PC-3 (cell line): ENCODE measurements at regions not wholly inside any gene's neighbourhood (a gene's known extent, or its start where the extent isn't known, plus 50 kb on each side); places are given as distances from the start of the nearest gene placed in this dataset.

ENCODE experiments used
- ATAC-seq: fragments of 200-7000 bp; cut with Tn5 transposase; 2 replicates; pipeline ENCODE4 v1.9.1; 2020; ENCODE audit warnings: mild to moderate bottlenecking, moderate library complexity
- BruUV-seq: library from RNA; stranded (reverse); fragments of 400-500 nt; replicated peaks from 2 replicates; lab custom pipeline; 2021; lab: Mats Ljungman, UMichigan
- CTCF ChIA-PET: fragments of 300-600 bp; sonication (Branson Sonifier 250); formaldehyde crosslinking; loops from one replicate; lab custom pipeline; 2022; ENCODE audit warnings: antibody characterized with exemption; lab: Charles Lee
- POLR2A ChIA-PET: fragments of 300-600 bp; sonication (Branson Sonifier 250); formaldehyde crosslinking; loops from one replicate; lab custom pipeline; 2022; ENCODE audit warnings: antibody characterized with exemption; ENCODE audit not compliant: unreplicated experiment; lab: Charles Lee
- DNase-seq: peaks from one replicate; pipeline ENCODE4 v3.0.0-alpha.2; 2015
- H2AFZ ChIP-seq: fragments of 300-600 bp; sonication (generic); 2 replicates; pipeline ENCODE4 v1.6.0; 2016; ENCODE audit warnings: antibody characterized with exemption, low read length
- H3F3A ChIP-seq: fragments of 300-600 bp; sonication (generic); one replicate; pipeline ENCODE4 v1.6.0; 2017; ENCODE audit warnings: antibody characterized with exemption, low read length, control low read depth, mild to moderate bottlenecking; ENCODE audit not compliant: unreplicated experiment
- H3K27ac ChIP-seq: fragments of 300-600 bp; sonication (generic); 2 replicates; pipeline ENCODE4 v1.5.1; 2016; ENCODE audit warnings: mild to moderate bottlenecking, low read length
- H3K27me3 ChIP-seq: fragments of 300-600 bp; sonication (generic); 2 replicates; pipeline ENCODE4 v1.6.1; 2016; ENCODE audit warnings: low read length, mixed read lengths
- H3K36me3 ChIP-seq: fragments of 300-600 bp; sonication (generic); 2 replicates; pipeline ENCODE4 v1.6.1; 2016; ENCODE audit warnings: low read depth, mixed run types, low read length, mixed read lengths
- H3K4me1 ChIP-seq: fragments of 300-600 bp; sonication (generic); 2 replicates; pipeline ENCODE4 v1.5.1; 2016; ENCODE audit warnings: low read length; ENCODE audit not compliant: insufficient read depth
- H3K4me2 ChIP-seq: fragments of 300-600 bp; sonication (generic); 2 replicates; pipeline ENCODE4 v1.6.0; 2016; ENCODE audit warnings: low read length
- H3K4me3 ChIP-seq: fragments of 300-600 bp; sonication (generic); 2 replicates; pipeline ENCODE4 v1.5.1; 2016; ENCODE audit warnings: mild to moderate bottlenecking, low read length, mixed read lengths
- H3K79me2 ChIP-seq: fragments of 300-600 bp; sonication (generic); 2 replicates; pipeline ENCODE4 v1.6.1; 2017; ENCODE audit warnings: low read length, mixed read lengths
- H3K9ac ChIP-seq: fragments of 300-600 bp; sonication (generic); 2 replicates; pipeline ENCODE4 v1.6.0; 2016; ENCODE audit warnings: mild to moderate bottlenecking, low read length
- H3K9me2 ChIP-seq: fragments of 300-600 bp; sonication (generic); replicated peaks from 2 replicates; pipeline ENCODE4 v1.6.1; 2016; ENCODE audit warnings: mixed run types, low read length, mixed read lengths
- H3K9me3 ChIP-seq: fragments of 300-600 bp; sonication (generic); 2 replicates; pipeline ENCODE4 v1.6.1; 2016; ENCODE audit warnings: low read length, mixed read lengths
- H4K20me1 ChIP-seq: fragments of 300-600 bp; sonication (generic); 2 replicates; pipeline ENCODE4 v1.6.1; 2016; ENCODE audit warnings: low read length, mixed read lengths
- CTCF ChIP-seq: fragments of 300-600 bp; sonication (generic); conservative IDR thresholded peaks from 2 replicates; pipeline ENCODE4 v1.5.1; 2017; ENCODE audit warnings: antibody characterized with exemption, low read depth, mild to moderate bottlenecking, low read length
- EZH2 ChIP-seq: fragments of 300-600 bp; sonication (generic); IDR thresholded peaks from one replicate; pipeline ENCODE4 v1.6.1; 2017; ENCODE audit warnings: antibody characterized with exemption, mild to moderate bottlenecking, low read length; ENCODE audit not compliant: unreplicated experiment
- EZH2phosphoT487 ChIP-seq: fragments of 300-600 bp; sonication (generic); IDR thresholded peaks from 2 replicates; pipeline ENCODE4 v1.6.1; 2018; ENCODE audit warnings: mild to moderate bottlenecking, antibody characterized with exemption, low read length, borderline replicate concordance
- intact Hi-C: fragments of 100-400 bp; cut with micrococcal nuclease; formaldehyde crosslinking; loops from 2 replicates; pipeline ENCODE4 v1.9.0; 2023

GRCh38 chr2:39549718-39550464 lies 112.8 kb upstream of the MAP4K3 start:
- DNase-seq = no peak
- intact Hi-C loops = no loop called here
- Histone ChIP-seq H3K4me2 (no peak overlapping the region), H4K20me1 (no peaks in the 10 kb centered on the region), H3K9me2 (no peaks in the 10 kb centered on the region), H3F3A (peaks cover 4% of the 10 kb centered on the region), H3K79me2 (no peaks in the 10 kb centered on the region), H2AFZ (no peak overlapping the region), H3K9me3 (peaks cover 12% of the 10 kb centered on the region), H3K9ac (no peak overlapping the region), H3K4me3 (no peak overlapping the region), H3K27ac (peak overlapping the region; percentile 57), H3K4me1 (peaks cover 30% of the 10 kb centered on the region), H3K36me3 (no peaks in the 10 kb centered on the region), H3K27me3 (no peaks in the 10 kb centered on the region)
- CTCF ChIA-PET = interaction anchor here (0.5 to 0.6 kb wide), 2 partner anchors 37 to 112 kb away, joined by 3 to 6 read pairs; no protein-coding TSS in a partner anchor
- ATAC-seq = no peak
- BruUV-seq = no TSS peak
- POLR2A ChIA-PET = no interaction called here
- no peak for TF ChIP-seq EZH2
- TF ChIP-seq EZH2phosphoT487 = no peak
- no peak for TF ChIP-seq CTCF

DNA sequence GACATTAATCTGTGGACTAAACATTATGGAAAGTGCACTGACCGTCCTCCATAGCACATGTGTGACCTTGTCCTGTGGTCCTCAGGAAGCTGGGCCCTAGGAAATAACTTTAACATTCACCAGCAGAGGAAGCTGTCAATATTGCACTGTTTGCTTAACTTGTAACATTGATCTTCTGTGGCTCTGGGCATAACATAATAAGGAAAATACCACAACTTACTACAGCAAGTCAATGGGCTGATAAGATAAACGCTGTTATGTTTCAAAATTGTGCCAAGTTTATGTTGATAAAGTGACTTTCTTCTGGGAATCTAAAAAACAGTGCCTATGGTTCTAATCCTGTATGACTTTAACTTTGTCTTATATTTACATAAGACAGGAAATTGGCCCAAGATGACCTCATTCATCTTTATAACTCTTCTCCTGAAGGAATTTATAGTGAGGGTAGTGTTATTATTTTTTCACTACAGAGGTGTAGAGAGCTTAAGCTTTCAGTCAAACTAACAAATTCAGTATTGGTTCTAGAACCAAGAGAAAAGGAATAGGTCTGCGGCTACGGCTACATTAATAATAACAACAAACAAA lies 113.7 kb upstream of the MAP4K3 start:
- Histone ChIP-seq H3K79me2 (no peaks in the 10 kb centered on the region), H3K27me3 (no peaks in the 10 kb centered on the region), H3K4me3 (no peak overlapping the region; the same call in 1 of the 2 replicates), H3K9me3 (peaks cover 12% of the 10 kb centered on the region), H3K27ac (peak overlapping the region; percentile 57), H4K20me1 (no peaks in the 10 kb centered on the region), H3K4me1 (peaks cover 30% of the 10 kb centered on the region), H3K9ac (no peak overlapping the region), H3F3A (peaks cover 4% of the 10 kb centered on the region), H3K36me3 (no peaks in the 10 kb centered on the region), H3K4me2 (peak overlapping the region; percentile 46), H2AFZ (peak overlapping the region; percentile 12; the same call in 1 of the 2 replicates), H3K9me2 (no peaks in the 10 kb centered on the region)
- BruUV-seq = no TSS peak
- POLR2A ChIA-PET = interaction anchor here (0.6 kb wide), 2 partner anchors 17 to 93 kb away, joined by 3 to 5 read pairs; no protein-coding TSS in a partner anchor
- TF ChIP-seq EZH2 (no peak), CTCF (no peak), EZH2phosphoT487 (no peak)
- ATAC-seq (peak; percentile 83), DNase-seq (peak; percentile 62)
- CTCF ChIA-PET = interaction anchor here (0.5 to 0.6 kb wide), 2 partner anchors 38 to 113 kb away, joined by 3 to 6 read pairs; no protein-coding TSS in a partner anchor
- intact Hi-C loops = no loop called here
